ENCODE measurements at regions not wholly inside any gene's neighbourhood (a gene's known extent, or its start where the extent isn't known, plus 50 kb on each side); places are given as distances from the start of the nearest gene placed in this dataset.

- no peak overlapping the region for H3K4me3 ChIP-seq (ENCODE audit: low read depth, low read length)
- peak; percentile 58 for DNase-seq (ENCODE audit: low read depth)
- TF ChIP-seq, protein P1, sequence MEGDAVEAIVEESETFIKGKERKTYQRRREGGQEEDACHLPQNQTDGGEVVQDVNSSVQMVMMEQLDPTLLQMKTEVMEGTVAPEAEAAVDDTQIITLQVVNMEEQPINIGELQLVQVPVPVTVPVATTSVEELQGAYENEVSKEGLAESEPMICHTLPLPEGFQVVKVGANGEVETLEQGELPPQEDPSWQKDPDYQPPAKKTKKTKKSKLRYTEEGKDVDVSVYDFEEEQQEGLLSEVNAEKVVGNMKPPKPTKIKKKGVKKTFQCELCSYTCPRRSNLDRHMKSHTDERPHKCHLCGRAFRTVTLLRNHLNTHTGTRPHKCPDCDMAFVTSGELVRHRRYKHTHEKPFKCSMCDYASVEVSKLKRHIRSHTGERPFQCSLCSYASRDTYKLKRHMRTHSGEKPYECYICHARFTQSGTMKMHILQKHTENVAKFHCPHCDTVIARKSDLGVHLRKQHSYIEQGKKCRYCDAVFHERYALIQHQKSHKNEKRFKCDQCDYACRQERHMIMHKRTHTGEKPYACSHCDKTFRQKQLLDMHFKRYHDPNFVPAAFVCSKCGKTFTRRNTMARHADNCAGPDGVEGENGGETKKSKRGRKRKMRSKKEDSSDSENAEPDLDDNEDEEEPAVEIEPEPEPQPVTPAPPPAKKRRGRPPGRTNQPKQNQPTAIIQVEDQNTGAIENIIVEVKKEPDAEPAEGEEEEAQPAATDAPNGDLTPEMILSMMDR (conservative IDR thresholded peaks at IDR 0.05; ENCODE audit: low read depth, low read length): no peak
Measured at GRCh38 chr4:19380600-19380999, 871.1 kb upstream of the SLIT2 start.

DNA sequence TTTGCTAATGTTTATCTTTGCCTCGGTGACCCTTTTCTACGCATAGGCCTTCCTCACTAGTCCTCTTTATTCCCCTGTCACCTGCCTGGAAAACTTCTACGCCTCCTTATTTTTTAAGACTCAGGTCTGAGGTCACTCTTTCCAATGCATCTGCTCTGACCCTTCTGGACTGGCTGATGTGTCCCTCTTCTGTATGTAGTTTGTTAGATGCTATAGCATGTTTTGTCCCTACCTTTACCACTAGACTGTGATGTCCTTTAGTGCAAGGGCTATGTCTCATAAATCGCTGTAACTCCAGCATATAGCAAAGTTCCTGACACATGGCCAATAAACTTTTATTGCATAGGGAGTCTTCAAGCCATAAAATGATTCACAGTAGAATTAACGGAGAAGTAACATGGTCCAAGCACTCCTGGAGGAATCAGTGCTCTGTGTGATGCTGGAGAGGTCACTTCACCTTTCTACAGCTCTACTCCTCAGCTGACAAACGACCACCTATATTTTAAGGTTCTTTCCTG, 872.5 kb upstream of the SLIT2 start:
- TF ChIP-seq, protein P1 (conservative IDR thresholded peaks at IDR 0.05; ENCODE audit: low read depth, low read length): no peak
- DNase-seq (ENCODE audit: low read depth): no peak
- no peak overlapping the region for H3K4me3 ChIP-seq (ENCODE audit: low read depth, low read length)

- DNase-seq (ENCODE audit: low read depth): peak; percentile 25
- no peak overlapping the region for H3K4me3 ChIP-seq (ENCODE audit: low read depth, low read length)
- TF ChIP-seq, protein P1 (conservative IDR thresholded peaks at IDR 0.05; ENCODE audit: low read depth, low read length): no peak
Measured at GRCh38 chr4:19375931-19376330, 875.8 kb upstream of the SLIT2 start.

DNA sequence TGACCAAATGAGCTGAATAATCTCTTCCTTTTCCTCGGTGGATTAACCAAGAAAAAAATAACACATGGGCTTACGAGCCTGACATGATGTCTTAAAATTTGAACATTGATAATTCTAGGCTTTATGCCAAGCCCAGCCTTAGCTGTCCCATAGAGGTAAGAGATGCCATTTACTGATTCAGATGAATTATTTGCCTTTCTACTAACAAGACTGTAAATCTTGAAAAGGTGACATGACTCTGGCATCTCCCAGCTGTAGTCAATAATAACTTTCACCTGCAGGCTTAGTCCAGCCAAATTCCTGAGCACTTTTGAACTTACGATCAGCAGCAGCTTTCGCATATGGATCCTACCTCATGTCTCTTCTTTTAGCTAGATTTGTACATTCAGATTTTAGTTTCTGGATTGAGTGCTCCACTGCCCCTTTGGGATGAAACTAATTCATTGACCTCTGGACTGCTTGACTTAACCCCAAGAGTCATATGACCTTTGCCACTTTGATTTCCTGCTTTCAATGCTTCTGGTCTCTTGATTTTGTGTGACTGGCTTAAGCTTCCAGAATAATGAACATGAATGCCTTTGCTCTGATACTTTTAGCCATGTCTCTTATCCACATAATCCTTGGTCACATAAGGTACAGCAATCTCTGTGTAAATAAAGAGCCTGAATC, 876.4 kb upstream of the SLIT2 start:
- TF ChIP-seq, protein P1 (conservative IDR thresholded peaks at IDR 0.05; ENCODE audit: low read depth, low read length): no peak
- DNase-seq (ENCODE audit: low read depth): no peak
- H3K4me3 ChIP-seq (ENCODE audit: low read depth, low read length): no peak overlapping the region

DNA sequence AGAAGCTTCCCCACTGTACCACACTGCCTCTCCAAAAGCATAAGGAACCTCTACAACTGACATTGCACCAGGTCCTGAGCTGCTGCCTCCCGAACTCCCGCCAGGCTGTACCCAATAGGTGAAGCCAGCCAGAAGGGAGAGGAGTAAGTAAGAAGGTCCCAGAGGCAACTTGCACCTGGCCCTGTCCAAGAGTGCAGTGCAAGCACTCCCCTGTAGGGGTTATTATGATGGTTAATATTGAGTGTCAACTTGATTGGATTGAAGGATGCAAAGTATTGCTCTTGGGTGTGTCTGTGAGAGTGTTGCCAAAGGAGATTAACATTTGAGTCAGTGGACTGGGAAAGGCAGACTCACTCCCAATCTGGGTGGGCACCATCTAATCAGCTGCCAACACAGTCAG, 879.3 kb upstream of the SLIT2 start:
- no peak for DNase-seq (ENCODE audit: low read depth)
- TF ChIP-seq, protein P1 (conservative IDR thresholded peaks at IDR 0.05; ENCODE audit: low read depth, low read length): no peak
- H3K4me3 ChIP-seq (ENCODE audit: low read depth, low read length): no peak overlapping the region

GRCh38 chr4:19368800-19369199, 882.9 kb upstream of the SLIT2 start:
- TF ChIP-seq, protein P1 (conservative IDR thresholded peaks at IDR 0.05; ENCODE audit: low read depth, low read length): no peak
- no peak overlapping the region for H3K4me3 ChIP-seq (ENCODE audit: low read depth, low read length)
- no peak for DNase-seq (ENCODE audit: low read depth)

- no peak overlapping the region for H3K4me3 ChIP-seq (ENCODE audit: low read depth, low read length)
- no peak for DNase-seq (ENCODE audit: low read depth)
- TF ChIP-seq, protein P1 (conservative IDR thresholded peaks at IDR 0.05; ENCODE audit: low read depth, low read length): no peak
Measured at GRCh38 chr4:19366916-19367315, 884.8 kb upstream of the SLIT2 start.

Measured in choroid plexus epithelial cell (primary cell).